CD8-positive, alpha-beta memory T cell (primary cell): ENCODE measurements at regions not wholly inside any gene's neighbourhood (a gene's known extent, or its start where the extent isn't known, plus 50 kb on each side); places are given as distances from the start of the nearest gene placed in this dataset.

Source experiments
- CTCF ChIA-PET: fragments of 350-600 bp; sonication (Branson Sonifier 250); formaldehyde crosslinking; loops from one replicate; lab custom pipeline; 2021; ENCODE audit warnings: antibody characterized with exemption; lab: Charles Lee
- POLR2A ChIA-PET: fragments of 350-600 bp; sonication (Branson Sonifier 250); formaldehyde crosslinking; loops from one replicate; lab custom pipeline; 2021; ENCODE audit warnings: antibody characterized with exemption; lab: Charles Lee
- DNase-seq, 5 donors: peaks; one replicate each; pipeline versions ENCODE4 v3.0.0 to v3.0.0-alpha.2; 2020 to 2022; ENCODE audit warnings: mixed read lengths in 1 of 5
- H3K27ac ChIP-seq: one replicate; pipeline ENCODE4 v1.7.0; 2013; ENCODE audit warnings: low read depth, mild to moderate bottlenecking, low read length, moderate library complexity
- H3K27me3 ChIP-seq: 2 replicates; pipeline ENCODE4 v1.7.0; 2013; ENCODE audit warnings: low read length, mild to moderate bottlenecking; ENCODE audit not compliant: insufficient read depth, poor library complexity, severe bottlenecking
- H3K36me3 ChIP-seq: 2 replicates; pipeline ENCODE4 v1.7.0; 2013; ENCODE audit warnings: mild to moderate bottlenecking, low read length, moderate library complexity; ENCODE audit not compliant: insufficient read depth
- H3K4me1 ChIP-seq: 2 replicates; pipeline ENCODE4 v1.7.0; 2013; ENCODE audit warnings: mild to moderate bottlenecking, low read length, moderate library complexity; ENCODE audit not compliant: insufficient read depth
- H3K4me3 ChIP-seq: 2 replicates; pipeline ENCODE4 v1.7.0; 2013; ENCODE audit warnings: mild to moderate bottlenecking, low read length
- H3K9me3 ChIP-seq: 2 replicates; pipeline ENCODE4 v1.7.0; 2013; ENCODE audit warnings: mild to moderate bottlenecking, low read length
- H3K27ac Mint-ChIP-seq, 8 donors: one replicate each; pipeline ENCODE4 v1.8.0; 2020 to 2021; ENCODE audit warnings: mixed read lengths in 8 of 8, mild to moderate bottlenecking in 6 of 8, inconsistent platforms in 3 of 8, moderate library complexity in 3 of 8
- H3K27me3 Mint-ChIP-seq, 2 donors: one replicate each; pipeline ENCODE4 v1.8.0; 2020 to 2021; ENCODE audit warnings: mixed read lengths in 2 of 2, mild to moderate bottlenecking in 1 of 2, moderate library complexity in 1 of 2
- H3K36me3 Mint-ChIP-seq, 3 donors: one replicate each; pipeline ENCODE4 v1.8.0; 2020 to 2021; ENCODE audit warnings: mixed read lengths in 3 of 3, inconsistent platforms in 1 of 3, mild to moderate bottlenecking in 1 of 3
- H3K4me1 Mint-ChIP-seq, 3 donors: one replicate each; pipeline ENCODE4 v1.8.0; 2020 to 2021; ENCODE audit warnings: mixed read lengths in 3 of 3, inconsistent platforms in 1 of 3, mild to moderate bottlenecking in 1 of 3
- H3K4me3 Mint-ChIP-seq, 7 donors: one replicate each; pipeline ENCODE4 v1.8.0; 2020 to 2021; ENCODE audit warnings: mixed read lengths in 7 of 7, mild to moderate bottlenecking in 6 of 7, moderate library complexity in 4 of 7, inconsistent platforms in 2 of 7
- H3K9me3 Mint-ChIP-seq, 5 donors: one replicate each; pipeline ENCODE4 v1.8.0; 2020 to 2022; ENCODE audit warnings: mixed read lengths in 5 of 5, mild to moderate bottlenecking in 3 of 5, moderate library complexity in 2 of 5, inconsistent platforms in 1 of 5

DNA sequence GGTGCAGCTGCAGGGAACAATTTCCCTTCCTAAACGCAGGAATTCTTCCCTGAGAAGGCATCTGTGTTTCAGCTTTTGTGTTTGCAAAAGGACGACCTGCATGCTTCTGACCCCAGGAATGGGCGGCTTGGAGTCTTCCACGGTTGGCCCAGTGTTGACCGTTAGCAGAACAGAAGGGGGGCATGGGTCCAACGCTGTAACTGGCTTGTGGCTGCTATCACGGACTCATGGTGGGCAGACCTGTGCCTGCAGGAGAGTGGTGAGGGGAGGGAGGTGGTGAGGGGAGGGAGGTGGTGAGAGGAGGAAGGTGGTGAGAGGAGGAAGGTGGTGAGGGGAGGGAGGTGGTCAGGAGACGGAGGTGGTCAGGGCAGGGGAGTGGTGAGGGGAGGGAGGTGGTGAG lies 388.6 kb upstream of the IRX4 start:
- no peak overlapping the region for H3K4me3 ChIP-seq
- H3K4me3 Mint-ChIP-seq: no peak overlapping the region
- no peaks in the 10 kb centered on the region for H3K27me3 ChIP-seq
- ChIA-PET CTCF (no interaction called here), POLR2A (no interaction called here)
- no peak overlapping the region for H3K27ac ChIP-seq
- H3K9me3 Mint-ChIP-seq: peaks cover 0 to 4% (median 0%) of the 10 kb centered on the region in 5 donors
- no peak overlapping the region for H3K27ac Mint-ChIP-seq
- H3K9me3 ChIP-seq: no peaks in the 10 kb centered on the region
- DNase-seq: no peak
- no peaks in the 10 kb centered on the region for H3K36me3 ChIP-seq
- H3K4me1 ChIP-seq: no peaks in the 10 kb centered on the region
- no peaks in the 10 kb centered on the region for H3K36me3 Mint-ChIP-seq
- H3K4me1 Mint-ChIP-seq: no peaks in the 10 kb centered on the region
- H3K27me3 Mint-ChIP-seq: peaks cover 0 to 6% of the 10 kb centered on the region in 2 donors

DNA sequence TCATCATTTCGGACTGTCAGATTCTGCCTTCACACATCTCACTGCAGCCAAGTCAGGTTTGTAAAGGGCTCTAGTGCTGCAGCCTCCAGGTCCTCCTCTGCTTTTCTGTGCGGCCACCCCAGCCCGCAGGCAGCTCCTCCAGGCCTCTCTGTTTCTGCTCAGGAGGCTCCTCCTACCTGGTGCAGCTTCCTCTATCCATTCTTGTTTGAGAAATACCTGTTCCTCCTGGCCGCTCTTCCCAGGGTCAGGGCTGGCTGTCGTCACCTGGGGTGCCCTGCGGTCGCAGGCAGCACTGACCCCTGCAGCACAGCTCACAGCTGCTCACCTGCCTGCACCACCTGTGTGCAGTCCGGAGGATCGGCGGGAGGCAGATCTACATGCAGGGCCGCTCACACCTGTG lies 387.7 kb upstream of the IRX4 start:
- Mint-ChIP-seq H3K4me1 (no peaks in the 10 kb centered on the region), H3K36me3 (no peaks in the 10 kb centered on the region), H3K9me3 (peaks cover 0 to 4% (median 0%) of the 10 kb centered on the region in 5 donors), H3K27me3 (peaks cover 0 to 6% of the 10 kb centered on the region in 2 donors), H3K4me3 (no peak overlapping the region), H3K27ac (no peak overlapping the region)
- Histone ChIP-seq H3K27ac (no peak overlapping the region), H3K9me3 (no peaks in the 10 kb centered on the region), H3K4me1 (no peaks in the 10 kb centered on the region), H3K27me3 (no peaks in the 10 kb centered on the region), H3K36me3 (no peaks in the 10 kb centered on the region), H3K4me3 (no peak overlapping the region)
- ChIA-PET POLR2A (no interaction called here), CTCF (no interaction called here)
- no peak for DNase-seq

DNA sequence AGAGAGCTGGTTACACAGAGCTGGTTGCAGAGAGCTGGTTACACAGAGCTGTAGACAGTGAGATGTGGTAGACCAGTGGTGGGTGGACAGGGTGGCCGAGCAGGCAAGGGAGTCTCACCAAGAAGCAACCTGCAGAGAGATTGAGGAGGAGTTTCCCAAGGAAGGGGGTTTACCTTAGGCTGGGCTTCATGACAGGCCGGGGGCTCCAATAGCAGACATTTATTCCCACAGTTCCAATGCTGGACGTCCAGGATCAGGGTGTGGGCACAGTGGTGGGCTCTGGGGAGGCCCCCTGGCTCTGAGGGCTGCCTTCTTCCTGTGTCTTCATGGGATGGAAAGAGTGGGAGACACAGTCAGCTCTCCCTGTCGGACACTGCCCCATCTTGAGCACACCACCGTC lies 386.9 kb upstream of the IRX4 start:
- H3K27me3 Mint-ChIP-seq: peaks cover 0 to 6% of the 10 kb centered on the region in 2 donors
- Histone ChIP-seq H3K9me3 (no peaks in the 10 kb centered on the region), H3K36me3 (no peaks in the 10 kb centered on the region), H3K27me3 (no peaks in the 10 kb centered on the region), H3K27ac (no peak overlapping the region), H3K4me3 (no peak overlapping the region), H3K4me1 (no peaks in the 10 kb centered on the region)
- H3K27ac Mint-ChIP-seq: no peak overlapping the region
- ChIA-PET POLR2A (no interaction called here), CTCF (no interaction called here)
- no peak overlapping the region for H3K4me3 Mint-ChIP-seq
- no peak for DNase-seq
- peaks cover 0 to 4% (median 0%) of the 10 kb centered on the region in 5 donors for H3K9me3 Mint-ChIP-seq
- H3K36me3 Mint-ChIP-seq: no peaks in the 10 kb centered on the region
- H3K4me1 Mint-ChIP-seq: no peaks in the 10 kb centered on the region

DNA sequence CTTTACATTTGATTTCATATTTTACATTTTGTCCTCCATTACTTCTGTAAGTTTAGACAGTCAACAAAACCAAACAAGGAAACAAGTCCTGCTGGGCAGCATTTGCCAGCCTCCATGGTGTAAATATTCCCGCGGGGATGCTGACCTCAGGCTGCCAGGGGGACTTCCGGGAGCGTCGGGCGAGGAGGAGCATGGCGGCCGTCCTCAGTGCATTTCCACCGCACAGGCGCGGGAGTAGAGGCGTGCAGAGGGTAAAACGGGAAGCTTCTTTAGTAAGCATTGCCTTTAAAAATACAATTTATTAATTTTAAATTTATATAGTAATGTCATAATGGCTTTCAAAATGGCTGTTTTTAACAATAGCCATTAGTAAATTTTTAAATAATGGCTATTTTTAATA lies 385.3 kb upstream of the IRX4 start:
- H3K4me1 Mint-ChIP-seq: no peaks in the 10 kb centered on the region
- H3K27me3 ChIP-seq: no peaks in the 10 kb centered on the region
- H3K27ac Mint-ChIP-seq: no peak overlapping the region
- peaks cover 0 to 4% of the 10 kb centered on the region in 2 donors for H3K27me3 Mint-ChIP-seq
- H3K9me3 Mint-ChIP-seq: peaks cover 0 to 4% (median 0%) of the 10 kb centered on the region in 5 donors
- H3K36me3 Mint-ChIP-seq: no peaks in the 10 kb centered on the region
- no peak overlapping the region for H3K4me3 Mint-ChIP-seq
- H3K4me3 ChIP-seq: no peak overlapping the region
- H3K9me3 ChIP-seq: no peaks in the 10 kb centered on the region
- POLR2A ChIA-PET: no interaction called here
- no peaks in the 10 kb centered on the region for H3K4me1 ChIP-seq
- CTCF ChIA-PET: no interaction called here
- H3K36me3 ChIP-seq: no peaks in the 10 kb centered on the region
- DNase-seq: no peak
- no peak overlapping the region for H3K27ac ChIP-seq

DNA sequence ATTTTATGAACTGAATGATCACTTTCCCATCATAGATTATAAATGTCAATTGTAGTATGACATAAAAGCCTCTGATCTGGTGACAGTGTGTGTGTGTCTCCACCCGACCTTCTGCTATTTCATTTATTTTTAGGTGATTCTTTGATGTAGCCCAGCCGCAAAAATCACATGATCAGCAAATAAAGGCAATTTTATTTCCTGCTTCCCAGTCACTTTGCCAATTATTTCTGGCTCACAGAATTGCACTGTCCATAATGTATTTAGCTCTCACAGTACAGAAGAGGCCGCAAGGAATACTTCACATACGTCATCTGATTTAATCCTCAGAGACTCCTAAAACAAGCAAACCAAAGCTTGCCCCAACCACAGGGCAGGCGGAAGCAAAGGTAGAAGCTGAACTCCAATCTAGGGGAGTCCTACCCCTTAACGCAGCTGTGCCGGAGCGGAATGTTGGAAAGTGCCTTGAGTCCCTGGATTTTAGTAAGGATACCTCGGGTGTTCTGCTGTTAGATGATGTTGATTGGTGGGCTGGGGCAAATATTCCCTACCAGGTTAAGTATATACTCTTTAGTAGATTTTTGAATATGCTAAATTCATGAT lies 384.0 kb upstream of the IRX4 start:
- H3K9me3 Mint-ChIP-seq: peaks cover 0 to 4% (median 0%) of the 10 kb centered on the region in 5 donors
- Histone ChIP-seq H3K4me3 (no peak overlapping the region), H3K36me3 (no peaks in the 10 kb centered on the region), H3K9me3 (no peaks in the 10 kb centered on the region), H3K27ac (no peak overlapping the region), H3K27me3 (no peaks in the 10 kb centered on the region), H3K4me1 (no peaks in the 10 kb centered on the region)
- peaks cover 0 to 4% of the 10 kb centered on the region in 2 donors for H3K27me3 Mint-ChIP-seq
- POLR2A ChIA-PET: no interaction called here
- H3K27ac Mint-ChIP-seq: no peak overlapping the region
- H3K4me3 Mint-ChIP-seq: no peak overlapping the region
- H3K4me1 Mint-ChIP-seq: no peaks in the 10 kb centered on the region
- no peak for DNase-seq
- CTCF ChIA-PET: no interaction called here
- no peaks in the 10 kb centered on the region for H3K36me3 Mint-ChIP-seq

DNA sequence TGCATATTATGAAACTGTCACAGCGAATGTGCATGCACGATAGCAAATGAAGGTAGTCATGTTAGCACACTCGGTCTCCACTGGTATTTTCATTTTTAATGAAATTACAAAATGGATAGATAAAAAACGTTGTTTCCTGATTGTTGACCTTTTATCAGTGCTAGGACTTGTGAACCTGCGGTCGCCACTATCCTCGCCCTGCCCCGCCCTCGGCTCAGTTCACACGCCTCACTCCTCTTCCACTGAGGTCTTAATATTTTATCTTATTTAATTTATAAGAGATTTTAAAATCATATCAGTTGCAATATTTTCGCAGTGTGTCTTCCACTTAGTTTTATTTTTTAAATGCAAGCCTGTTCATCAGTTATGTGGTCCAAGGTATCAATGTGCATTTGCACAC lies 382.6 kb upstream of the IRX4 start:
- H3K9me3 ChIP-seq: no peaks in the 10 kb centered on the region
- Mint-ChIP-seq H3K9me3 (no peaks in the 10 kb centered on the region), H3K27me3 (peaks cover 0 to 3% of the 10 kb centered on the region in 2 donors), H3K36me3 (no peaks in the 10 kb centered on the region), H3K4me1 (no peaks in the 10 kb centered on the region), H3K4me3 (no peak overlapping the region), H3K27ac (no peak overlapping the region)
- no peak for DNase-seq
- no peak overlapping the region for H3K27ac ChIP-seq
- CTCF ChIA-PET: no interaction called here
- H3K4me3 ChIP-seq: no peak overlapping the region
- no peaks in the 10 kb centered on the region for H3K36me3 ChIP-seq
- no peaks in the 10 kb centered on the region for H3K27me3 ChIP-seq
- no peaks in the 10 kb centered on the region for H3K4me1 ChIP-seq
- POLR2A ChIA-PET: no interaction called here

DNA sequence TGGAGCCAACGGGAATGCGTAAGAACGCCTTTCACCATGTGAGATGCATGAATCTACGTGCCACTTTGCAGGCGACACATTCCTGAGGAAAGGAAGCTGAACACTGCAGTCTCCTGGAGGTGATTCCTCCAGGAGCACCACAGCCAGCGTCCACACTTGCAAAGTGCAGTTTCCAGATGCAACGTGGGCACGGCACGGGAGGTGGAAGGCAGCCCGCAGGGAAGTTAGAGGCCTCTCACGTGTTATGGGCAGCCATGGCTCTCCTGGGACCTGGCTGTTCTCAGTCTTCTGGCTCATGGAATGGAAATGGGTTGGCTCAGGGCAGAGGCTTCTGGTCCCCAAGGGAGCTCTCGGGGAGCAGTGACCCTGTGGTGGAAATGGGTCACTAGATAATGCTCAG lies 381.0 kb upstream of the IRX4 start:
- no peak overlapping the region for H3K27ac ChIP-seq
- H3K27me3 ChIP-seq: no peaks in the 10 kb centered on the region
- no peaks in the 10 kb centered on the region for H3K27me3 Mint-ChIP-seq
- ChIA-PET CTCF (no interaction called here), POLR2A (no interaction called here)
- H3K4me3 ChIP-seq: no peak overlapping the region
- no peak overlapping the region for H3K27ac Mint-ChIP-seq
- H3K4me1 ChIP-seq: no peaks in the 10 kb centered on the region
- H3K4me1 Mint-ChIP-seq: no peaks in the 10 kb centered on the region
- H3K9me3 ChIP-seq: no peaks in the 10 kb centered on the region
- H3K36me3 Mint-ChIP-seq: no peaks in the 10 kb centered on the region
- H3K36me3 ChIP-seq: no peaks in the 10 kb centered on the region
- DNase-seq: no peak
- no peak overlapping the region for H3K4me3 Mint-ChIP-seq
- peaks cover 0 to 2% (median 0%) of the 10 kb centered on the region in 5 donors for H3K9me3 Mint-ChIP-seq

DNA sequence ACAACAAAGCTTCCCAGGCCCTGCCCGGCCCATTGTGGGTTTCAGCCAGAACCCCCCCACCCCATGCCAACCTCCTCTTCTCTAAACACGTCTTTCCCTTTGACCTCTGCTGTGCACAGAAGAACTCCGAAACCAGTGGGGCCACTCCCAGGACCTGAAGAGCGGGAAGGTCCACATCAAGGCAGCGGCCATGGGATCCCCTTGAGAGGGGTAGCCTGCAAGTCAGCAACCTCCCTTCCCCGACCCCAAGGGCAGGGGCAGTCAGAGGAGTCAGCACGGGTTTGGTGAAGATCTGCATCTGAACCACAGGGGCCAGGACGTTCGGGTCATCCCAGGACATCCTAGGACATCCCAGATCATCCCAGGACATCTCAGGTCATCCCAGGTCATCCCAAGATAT lies 379.9 kb upstream of the IRX4 start:
- POLR2A ChIA-PET: no interaction called here
- Mint-ChIP-seq H3K36me3 (no peaks in the 10 kb centered on the region), H3K27me3 (peaks cover 0 to 3% of the 10 kb centered on the region in 2 donors), H3K27ac (no peak overlapping the region), H3K4me1 (no peaks in the 10 kb centered on the region), H3K9me3 (peaks cover 0 to 2% (median 0%) of the 10 kb centered on the region in 5 donors), H3K4me3 (no peak overlapping the region)
- no peak for DNase-seq
- Histone ChIP-seq H3K4me3 (no peak overlapping the region), H3K27ac (no peak overlapping the region), H3K36me3 (no peaks in the 10 kb centered on the region), H3K4me1 (no peaks in the 10 kb centered on the region), H3K27me3 (no peaks in the 10 kb centered on the region), H3K9me3 (no peaks in the 10 kb centered on the region)
- CTCF ChIA-PET: no interaction called here
